HUES48 (cell line): ENCODE measurements at regions not wholly inside any gene's neighbourhood (a gene's known extent, or its start where the extent isn't known, plus 50 kb on each side); places are given as distances from the start of the nearest gene placed in this dataset.
A peak's percentile ranks its signal among the peaks of the same experiment; 100 is the strongest.

Experiments
- H3K27ac ChIP-seq: one replicate; pipeline ENCODE4 v1.7.0; 2013; ENCODE audit warnings: low read depth, low read length, inconsistent platforms
- H3K27me3 ChIP-seq: 2 replicates; pipeline ENCODE4 v1.6.1; 2013; ENCODE audit warnings: mild to moderate bottlenecking, low read length; ENCODE audit not compliant: control insufficient read depth, insufficient read depth
- H3K36me3 ChIP-seq: 2 replicates; pipeline ENCODE4 v1.6.1; 2013; ENCODE audit warnings: low read length; ENCODE audit not compliant: control insufficient read depth, insufficient read depth
- H3K4me1 ChIP-seq: 2 replicates; pipeline ENCODE4 v1.6.1; 2013; ENCODE audit warnings: mild to moderate bottlenecking, low read length; ENCODE audit not compliant: control insufficient read depth, insufficient read depth
- H3K4me3 ChIP-seq: 2 replicates; pipeline ENCODE4 v1.5.1; 2013; ENCODE audit warnings: mild to moderate bottlenecking, low read depth, low read length
- H3K9ac ChIP-seq: 2 replicates; pipeline ENCODE4 v1.6.1; 2013; ENCODE audit warnings: mild to moderate bottlenecking, low read depth, low read length, moderate library complexity
- H3K9me3 ChIP-seq: 2 replicates; pipeline ENCODE4 v1.6.1; 2013; ENCODE audit warnings: low read length; ENCODE audit not compliant: control insufficient read depth, insufficient read depth

GRCh38 chr13:89352384-89352783, 1681.2 kb downstream of the SLITRK5 start:
- H3K27ac ChIP-seq, result no peak overlapping the region

GRCh38 chr13:89361909-89362308, 1690.7 kb downstream of the SLITRK5 start:
- H3K9me3 ChIP-seq, result no peaks in the 10 kb centered on the region
- no peaks in the 10 kb centered on the region for H3K27me3 ChIP-seq
- H3K27ac ChIP-seq, result no peak overlapping the region
- H3K36me3 ChIP-seq, result no peaks in the 10 kb centered on the region
- no peak overlapping the region for H3K4me3 ChIP-seq
- H3K4me1 ChIP-seq, result peaks cover 12% of the 10 kb centered on the region; the same call in 1 of the 2 replicates
- H3K9ac ChIP-seq, result no peak overlapping the region

More at GRCh38 chr13:89352384-89352783, 1681.2 kb downstream of the SLITRK5 start:
- H3K36me3 ChIP-seq, result no peaks in the 10 kb centered on the region
- no peaks in the 10 kb centered on the region for H3K27me3 ChIP-seq
- H3K9me3 ChIP-seq, result no peaks in the 10 kb centered on the region
- H3K4me1 ChIP-seq, result no peaks in the 10 kb centered on the region
- no peak overlapping the region for H3K4me3 ChIP-seq
- no peak overlapping the region for H3K9ac ChIP-seq

- no peaks in the 10 kb centered on the region for H3K9me3 ChIP-seq
- H3K9ac ChIP-seq, result no peak overlapping the region
- H3K36me3 ChIP-seq, result no peaks in the 10 kb centered on the region
- peaks cover 12% of the 10 kb centered on the region; the same call in 1 of the 2 replicates for H3K4me1 ChIP-seq
- no peak overlapping the region for H3K27ac ChIP-seq
- H3K27me3 ChIP-seq, result no peaks in the 10 kb centered on the region
- no peak overlapping the region for H3K4me3 ChIP-seq
Observed at GRCh38 chr13:89363144-89363543, 1692.0 kb downstream of the SLITRK5 start.

- H3K4me1 ChIP-seq, result peaks cover 4% of the 10 kb centered on the region; the same call in 1 of the 2 replicates
- H3K36me3 ChIP-seq, result no peaks in the 10 kb centered on the region
- H3K9me3 ChIP-seq, result no peaks in the 10 kb centered on the region
- no peak overlapping the region for H3K27ac ChIP-seq
- no peak overlapping the region for H3K4me3 ChIP-seq
- no peak overlapping the region for H3K9ac ChIP-seq
- no peaks in the 10 kb centered on the region for H3K27me3 ChIP-seq
Observed at GRCh38 chr13:89372193-89372592, 1701.0 kb downstream of the SLITRK5 start.

GRCh38 chr13:89375839-89376238, 1704.7 kb downstream of the SLITRK5 start:
- Histone ChIP-seq H3K36me3 (no peaks in the 10 kb centered on the region), H3K9me3 (no peaks in the 10 kb centered on the region), H3K27ac (no peak overlapping the region), H3K9ac (no peak overlapping the region), H3K27me3 (no peaks in the 10 kb centered on the region), H3K4me1 (peaks cover 4% of the 10 kb centered on the region; the same call in 1 of the 2 replicates), H3K4me3 (no peak overlapping the region)

- Histone ChIP-seq H3K9ac (no peak overlapping the region), H3K9me3 (no peaks in the 10 kb centered on the region), H3K4me3 (no peak overlapping the region), H3K4me1 (no peaks in the 10 kb centered on the region), H3K27ac (no peak overlapping the region), H3K36me3 (no peaks in the 10 kb centered on the region), H3K27me3 (no peaks in the 10 kb centered on the region)
Observed at GRCh38 chr13:89380101-89380500, 1708.9 kb downstream of the SLITRK5 start.

GRCh38 chr13:89382981-89383380, 1711.8 kb downstream of the SLITRK5 start:
- Histone ChIP-seq H3K27ac (no peak overlapping the region), H3K4me3 (no peak overlapping the region), H3K27me3 (no peaks in the 10 kb centered on the region), H3K9ac (no peak overlapping the region), H3K9me3 (no peaks in the 10 kb centered on the region), H3K36me3 (no peaks in the 10 kb centered on the region), H3K4me1 (no peaks in the 10 kb centered on the region)

GRCh38 chr13:89383891-89384290, 1712.7 kb downstream of the SLITRK5 start:
- Histone ChIP-seq H3K9me3 (no peaks in the 10 kb centered on the region), H3K4me1 (no peaks in the 10 kb centered on the region), H3K36me3 (no peaks in the 10 kb centered on the region), H3K27ac (no peak overlapping the region), H3K4me3 (no peak overlapping the region), H3K27me3 (no peaks in the 10 kb centered on the region), H3K9ac (no peak overlapping the region)

GRCh38 chr13:89393758-89394304, 1722.7 kb downstream of the SLITRK5 start:
- Histone ChIP-seq H3K27me3 (no peaks in the 10 kb centered on the region), H3K9me3 (no peaks in the 10 kb centered on the region), H3K9ac (no peak overlapping the region), H3K4me3 (no peak overlapping the region), H3K36me3 (no peaks in the 10 kb centered on the region), H3K27ac (peak overlapping the region; percentile 11), H3K4me1 (peaks cover 9% of the 10 kb centered on the region)

GRCh38 chr13:89401264-89401675, 1730.1 kb downstream of the SLITRK5 start:
- peaks cover 6% of the 10 kb centered on the region for H3K4me1 ChIP-seq
- H3K9ac ChIP-seq, result no peak overlapping the region
- H3K27me3 ChIP-seq, result no peaks in the 10 kb centered on the region
- H3K27ac ChIP-seq, result no peak overlapping the region
- H3K4me3 ChIP-seq, result no peak overlapping the region
- H3K36me3 ChIP-seq, result no peaks in the 10 kb centered on the region
- no peaks in the 10 kb centered on the region for H3K9me3 ChIP-seq

GRCh38 chr13:89402211-89402610, 1731.0 kb downstream of the SLITRK5 start:
- H3K9ac ChIP-seq, result no peak overlapping the region
- H3K27ac ChIP-seq, result no peak overlapping the region
- H3K36me3 ChIP-seq, result no peaks in the 10 kb centered on the region
- H3K9me3 ChIP-seq, result no peaks in the 10 kb centered on the region
- no peak overlapping the region for H3K4me3 ChIP-seq
- H3K27me3 ChIP-seq, result no peaks in the 10 kb centered on the region
- peaks cover 9% of the 10 kb centered on the region for H3K4me1 ChIP-seq
